ENCODE measurements at regions not wholly inside any gene's neighbourhood (a gene's known extent, or its start where the extent isn't known, plus 50 kb on each side); places are given as distances from the start of the nearest gene placed in this dataset.

- ATAC-seq: no peak
- TF ChIP-seq, protein P1, sequence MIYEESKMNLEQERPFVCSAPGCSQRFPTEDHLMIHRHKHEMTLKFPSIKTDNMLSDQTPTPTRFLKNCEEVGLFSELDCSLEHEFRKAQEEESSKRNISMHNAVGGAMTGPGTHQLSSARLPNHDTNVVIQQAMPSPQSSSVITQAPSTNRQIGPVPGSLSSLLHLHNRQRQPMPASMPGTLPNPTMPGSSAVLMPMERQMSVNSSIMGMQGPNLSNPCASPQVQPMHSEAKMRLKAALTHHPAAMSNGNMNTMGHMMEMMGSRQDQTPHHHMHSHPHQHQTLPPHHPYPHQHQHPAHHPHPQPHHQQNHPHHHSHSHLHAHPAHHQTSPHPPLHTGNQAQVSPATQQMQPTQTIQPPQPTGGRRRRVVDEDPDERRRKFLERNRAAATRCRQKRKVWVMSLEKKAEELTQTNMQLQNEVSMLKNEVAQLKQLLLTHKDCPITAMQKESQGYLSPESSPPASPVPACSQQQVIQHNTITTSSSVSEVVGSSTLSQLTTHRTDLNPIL (CRISPR knock-in tag; IDR thresholded peaks at IDR 0.05; ENCODE audit: low read depth): no peak
- TF ChIP-seq ZNF565 (CRISPR knock-in tag; conservative IDR thresholded peaks at IDR 0.05; ENCODE audit: low read depth): no peak
- no peak for TF ChIP-seq ZFP30 (CRISPR knock-in tag; IDR thresholded peaks at IDR 0.05)
- TF ChIP-seq TCF4 (CRISPR knock-in tag; IDR thresholded peaks at IDR 0.05; ENCODE audit: borderline replicate concordance): no peak
- TF ChIP-seq PPARA (CRISPR knock-in tag; IDR thresholded peaks at IDR 0.05; ENCODE audit: borderline replicate concordance): no peak
- TF ChIP-seq TOX (CRISPR knock-in tag; IDR thresholded peaks at IDR 0.05; ENCODE audit: borderline replicate concordance): no peak
- TF ChIP-seq SNAI2 (CRISPR knock-in tag; IDR thresholded peaks at IDR 0.05): no peak
- TF ChIP-seq ZNF8 (CRISPR knock-in tag; IDR thresholded peaks at IDR 0.05): no peak
- no peak for TF ChIP-seq RARB (CRISPR knock-in tag; IDR thresholded peaks at IDR 0.05)
- TF ChIP-seq ZFP3 (CRISPR knock-in tag; IDR thresholded peaks at IDR 0.05): no peak
- no peak for TF ChIP-seq BACH2 (CRISPR knock-in tag; IDR thresholded peaks at IDR 0.05; ENCODE audit: borderline replicate concordance)
- TF ChIP-seq ESRRG (CRISPR knock-in tag; IDR thresholded peaks at IDR 0.05): no peak
- TF ChIP-seq ZNF70 (CRISPR knock-in tag; IDR thresholded peaks at IDR 0.05): no peak
- TF ChIP-seq OSR1 (CRISPR knock-in tag; IDR thresholded peaks at IDR 0.05): no peak
- no peak for TF ChIP-seq ISL1 (CRISPR knock-in tag; IDR thresholded peaks at IDR 0.05)
Measured at GRCh38 chr5:169424670-169425378, 123.9 kb upstream of the SLIT3 start.

DNA sequence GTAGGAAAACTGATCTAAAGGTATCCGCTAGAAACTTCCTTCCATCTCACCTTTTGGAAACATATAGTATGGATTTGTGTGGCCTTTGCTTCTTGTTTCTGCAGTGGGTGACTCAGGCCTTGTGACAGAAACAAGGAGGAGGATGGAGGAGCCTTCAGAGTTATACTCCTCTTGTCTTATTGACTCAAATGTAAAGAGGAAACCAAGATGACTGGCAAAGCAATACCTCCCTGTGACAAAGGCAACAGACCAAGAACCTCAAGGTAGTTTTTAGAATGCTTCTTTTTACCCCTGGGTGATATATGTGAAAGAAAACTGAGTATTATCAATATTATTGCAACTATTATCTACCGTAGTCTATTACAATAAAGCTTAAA lies 123.3 kb upstream of the SLIT3 start:
- TF ChIP-seq ISL1 (CRISPR knock-in tag; IDR thresholded peaks at IDR 0.05) (no peak), CSDC2 (CRISPR knock-in tag; IDR thresholded peaks at IDR 0.05) (no peak), TOX (CRISPR knock-in tag; IDR thresholded peaks at IDR 0.05; ENCODE audit: borderline replicate concordance) (no peak), RARB (CRISPR knock-in tag; IDR thresholded peaks at IDR 0.05) (no peak), OSR1 (CRISPR knock-in tag; IDR thresholded peaks at IDR 0.05) (no peak), BACH2 (CRISPR knock-in tag; IDR thresholded peaks at IDR 0.05; ENCODE audit: borderline replicate concordance) (no peak), ZNF565 (CRISPR knock-in tag; conservative IDR thresholded peaks at IDR 0.05; ENCODE audit: low read depth) (no peak), ZFP3 (CRISPR knock-in tag; IDR thresholded peaks at IDR 0.05) (no peak), ZNF8 (CRISPR knock-in tag; IDR thresholded peaks at IDR 0.05) (no peak), ARNTL (CRISPR knock-in tag; IDR thresholded peaks at IDR 0.05; ENCODE audit: borderline replicate concordance, low read depth) (no peak), PPARA (CRISPR knock-in tag; IDR thresholded peaks at IDR 0.05; ENCODE audit: borderline replicate concordance) (no peak), ESRRG (CRISPR knock-in tag; IDR thresholded peaks at IDR 0.05) (no peak), ZNF70 (CRISPR knock-in tag; IDR thresholded peaks at IDR 0.05) (no peak), POU6F1 (CRISPR knock-in tag; IDR thresholded peaks at IDR 0.05; ENCODE audit: borderline replicate concordance, low read depth) (no peak), CSRNP3 (CRISPR knock-in tag; IDR thresholded peaks at IDR 0.05) (no peak), ZFP30 (CRISPR knock-in tag; IDR thresholded peaks at IDR 0.05) (no peak), TCF4 (CRISPR knock-in tag; IDR thresholded peaks at IDR 0.05; ENCODE audit: borderline replicate concordance) (no peak), ZC3H10 (CRISPR knock-in tag; IDR thresholded peaks at IDR 0.05) (no peak)
- TF ChIP-seq, protein P2, sequence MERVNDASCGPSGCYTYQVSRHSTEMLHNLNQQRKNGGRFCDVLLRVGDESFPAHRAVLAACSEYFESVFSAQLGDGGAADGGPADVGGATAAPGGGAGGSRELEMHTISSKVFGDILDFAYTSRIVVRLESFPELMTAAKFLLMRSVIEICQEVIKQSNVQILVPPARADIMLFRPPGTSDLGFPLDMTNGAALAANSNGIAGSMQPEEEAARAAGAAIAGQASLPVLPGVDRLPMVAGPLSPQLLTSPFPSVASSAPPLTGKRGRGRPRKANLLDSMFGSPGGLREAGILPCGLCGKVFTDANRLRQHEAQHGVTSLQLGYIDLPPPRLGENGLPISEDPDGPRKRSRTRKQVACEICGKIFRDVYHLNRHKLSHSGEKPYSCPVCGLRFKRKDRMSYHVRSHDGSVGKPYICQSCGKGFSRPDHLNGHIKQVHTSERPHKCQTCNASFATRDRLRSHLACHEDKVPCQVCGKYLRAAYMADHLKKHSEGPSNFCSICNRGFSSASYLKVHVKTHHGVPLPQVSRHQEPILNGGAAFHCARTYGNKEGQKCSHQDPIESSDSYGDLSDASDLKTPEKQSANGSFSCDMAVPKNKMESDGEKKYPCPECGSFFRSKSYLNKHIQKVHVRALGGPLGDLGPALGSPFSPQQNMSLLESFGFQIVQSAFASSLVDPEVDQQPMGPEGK (CRISPR knock-in tag; IDR thresholded peaks at IDR 0.05; ENCODE audit: borderline replicate concordance): no peak
- TF ChIP-seq, protein P3, sequence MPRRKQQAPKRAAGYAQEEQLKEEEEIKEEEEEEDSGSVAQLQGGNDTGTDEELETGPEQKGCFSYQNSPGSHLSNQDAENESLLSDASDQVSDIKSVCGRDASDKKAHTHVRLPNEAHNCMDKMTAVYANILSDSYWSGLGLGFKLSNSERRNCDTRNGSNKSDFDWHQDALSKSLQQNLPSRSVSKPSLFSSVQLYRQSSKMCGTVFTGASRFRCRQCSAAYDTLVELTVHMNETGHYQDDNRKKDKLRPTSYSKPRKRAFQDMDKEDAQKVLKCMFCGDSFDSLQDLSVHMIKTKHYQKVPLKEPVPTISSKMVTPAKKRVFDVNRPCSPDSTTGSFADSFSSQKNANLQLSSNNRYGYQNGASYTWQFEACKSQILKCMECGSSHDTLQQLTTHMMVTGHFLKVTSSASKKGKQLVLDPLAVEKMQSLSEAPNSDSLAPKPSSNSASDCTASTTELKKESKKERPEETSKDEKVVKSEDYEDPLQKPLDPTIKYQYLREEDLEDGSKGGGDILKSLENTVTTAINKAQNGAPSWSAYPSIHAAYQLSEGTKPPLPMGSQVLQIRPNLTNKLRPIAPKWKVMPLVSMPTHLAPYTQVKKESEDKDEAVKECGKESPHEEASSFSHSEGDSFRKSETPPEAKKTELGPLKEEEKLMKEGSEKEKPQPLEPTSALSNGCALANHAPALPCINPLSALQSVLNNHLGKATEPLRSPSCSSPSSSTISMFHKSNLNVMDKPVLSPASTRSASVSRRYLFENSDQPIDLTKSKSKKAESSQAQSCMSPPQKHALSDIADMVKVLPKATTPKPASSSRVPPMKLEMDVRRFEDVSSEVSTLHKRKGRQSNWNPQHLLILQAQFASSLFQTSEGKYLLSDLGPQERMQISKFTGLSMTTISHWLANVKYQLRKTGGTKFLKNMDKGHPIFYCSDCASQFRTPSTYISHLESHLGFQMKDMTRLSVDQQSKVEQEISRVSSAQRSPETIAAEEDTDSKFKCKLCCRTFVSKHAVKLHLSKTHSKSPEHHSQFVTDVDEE (CRISPR knock-in tag; IDR thresholded peaks at IDR 0.05): no peak
- ATAC-seq: no peak
